Germinal center (tissue), 1 donor: ENCODE measurements at regions not wholly inside any gene's neighbourhood (a gene's known extent, or its start where the extent isn't known, plus 50 kb on each side); places are given as distances from the start of the nearest gene placed in this dataset.
"Not testable (repeated sequence)": the region's sequence is repeated elsewhere in the genome, so short reads cannot be mapped to it uniquely, and the experiment has no call there.

Experiments
- DNase-seq: peaks from one replicate; pipeline ENCODE4 v3.0.0; 2012; ENCODE audit warnings: mixed read lengths, low spot score

- no peak for DNase-seq
Observed at GRCh38 chr12:85425926-85426325, 145.9 kb downstream of the ALX1 start.

DNA sequence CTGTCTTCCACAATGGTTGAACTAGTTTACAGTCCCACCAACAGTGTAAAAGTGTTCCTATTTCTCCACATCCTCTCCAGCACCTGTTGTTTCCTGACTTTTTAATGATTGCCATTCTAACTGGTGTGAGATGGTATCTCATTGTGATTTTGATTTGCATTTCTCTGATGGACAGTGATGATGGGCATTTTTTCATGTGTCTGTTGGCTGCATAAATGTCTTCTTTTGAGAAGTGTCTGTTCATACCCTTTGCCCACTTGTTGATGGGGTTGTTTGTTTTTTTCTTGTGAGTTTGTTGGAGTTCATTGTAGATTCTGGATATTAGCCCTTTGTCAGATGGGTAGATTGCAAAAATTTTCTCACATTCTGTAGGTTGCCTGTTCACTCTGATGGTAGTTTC, 153.1 kb downstream of the ALX1 start:
- DNase-seq: not testable (repeated sequence)

- no peak for DNase-seq
Observed at GRCh38 chr12:85440271-85440670, 160.3 kb downstream of the ALX1 start.

DNA sequence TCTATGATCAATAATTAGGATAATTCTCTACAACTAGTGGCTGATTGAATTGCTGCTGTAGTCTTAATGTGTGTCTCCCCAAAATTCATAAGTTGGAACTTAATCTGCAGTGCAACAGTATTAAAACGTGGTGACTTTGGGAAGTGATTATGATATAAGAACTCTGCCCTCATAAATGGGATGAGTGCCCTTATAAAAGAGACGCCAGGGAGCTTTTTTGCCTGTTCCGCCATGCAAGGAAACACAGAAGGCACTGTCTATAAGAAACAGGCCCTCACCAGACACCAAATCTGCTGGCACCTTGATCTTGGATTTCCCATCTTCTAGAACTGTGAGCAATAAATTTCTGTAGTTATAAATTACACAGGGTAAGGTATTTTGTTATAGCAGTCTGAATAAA, 161.0 kb downstream of the ALX1 start:
- no peak for DNase-seq

- no peak for DNase-seq
Observed at GRCh38 chr12:85441741-85442140, 161.7 kb downstream of the ALX1 start.

DNA sequence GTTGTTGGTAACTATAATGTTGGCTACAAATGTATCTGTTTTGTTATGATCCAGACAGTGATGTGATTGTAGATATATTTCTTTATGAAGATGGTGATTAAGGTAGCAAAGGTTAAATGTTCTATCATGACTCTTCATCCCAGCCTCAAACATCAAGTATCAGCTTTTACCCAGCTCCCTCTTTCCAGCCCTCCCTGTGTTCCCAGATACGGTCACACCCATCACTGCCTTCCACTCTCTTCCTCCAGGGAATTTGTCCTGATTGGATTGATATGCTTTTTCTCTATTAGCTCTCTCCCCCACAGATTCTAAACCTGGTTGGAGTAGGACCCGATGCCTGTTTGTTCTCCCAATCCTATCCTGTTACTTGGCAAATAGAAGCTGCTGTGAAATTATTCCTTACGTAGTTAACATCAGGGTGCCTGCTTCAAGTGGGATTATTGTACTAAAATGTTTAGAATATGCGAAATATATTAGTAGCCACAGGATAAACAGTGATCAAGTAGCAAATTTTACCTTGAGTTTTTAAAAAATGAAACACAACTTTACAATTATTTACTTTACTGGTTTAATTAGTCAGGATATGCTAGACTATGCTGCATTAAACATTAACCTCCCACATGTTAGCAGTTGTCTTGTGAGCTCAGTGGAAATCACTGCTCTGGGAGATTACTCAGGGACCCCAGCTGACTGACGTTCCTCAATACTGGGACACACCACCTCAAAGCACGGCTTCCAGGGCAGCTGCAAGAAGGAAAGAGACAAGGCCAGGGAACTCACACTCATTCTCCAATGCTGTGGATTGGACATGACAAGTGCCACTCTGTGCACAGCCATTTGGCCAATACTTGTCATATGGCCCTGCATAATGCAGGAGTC, 165.3 kb downstream of the ALX1 start:
- no peak for DNase-seq

DNA sequence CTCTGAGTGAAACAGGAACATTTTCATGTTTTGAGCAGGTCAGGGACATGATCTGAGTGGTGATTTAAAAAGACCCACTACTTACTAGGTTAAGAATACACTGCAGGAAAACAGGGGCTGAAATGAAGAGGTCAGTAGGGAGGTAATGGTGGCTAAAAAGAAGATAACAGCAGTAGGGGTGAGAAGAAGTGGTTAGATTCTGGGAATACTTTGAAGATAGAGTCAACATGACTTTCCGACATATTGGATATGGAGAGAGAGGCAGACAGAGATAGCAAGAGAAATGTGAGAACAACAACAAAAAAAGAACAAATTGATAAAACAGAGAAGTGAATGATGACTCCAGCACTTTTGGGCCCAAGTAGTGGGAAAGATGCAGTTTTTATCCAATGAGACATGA, 168.0 kb downstream of the ALX1 start:
- DNase-seq: no peak

- no peak for DNase-seq
Observed at GRCh38 chr12:85448548-85449139, 168.6 kb downstream of the ALX1 start.

- no peak for DNase-seq
Observed at GRCh38 chr12:85457016-85457415, 177.0 kb downstream of the ALX1 start.

DNA sequence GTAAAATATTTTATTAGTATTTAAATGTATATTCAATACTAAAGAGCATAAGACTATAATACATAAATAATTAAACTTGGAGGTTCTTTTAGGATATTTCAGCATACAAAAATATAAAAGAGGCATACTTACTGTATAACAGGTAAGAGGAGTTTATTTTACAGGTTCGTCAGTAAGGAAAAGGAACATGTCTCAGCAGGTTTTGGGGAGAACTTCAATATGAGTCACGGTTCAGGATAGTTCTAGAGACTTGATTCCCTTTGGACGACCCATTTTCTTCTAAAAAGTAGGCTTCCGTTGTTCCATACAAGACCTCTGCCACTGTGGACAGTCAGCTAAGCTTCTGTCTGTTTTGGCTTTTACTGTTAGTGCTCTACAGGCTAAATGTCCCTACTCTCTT, 181.1 kb downstream of the ALX1 start:
- no peak for DNase-seq

DNA sequence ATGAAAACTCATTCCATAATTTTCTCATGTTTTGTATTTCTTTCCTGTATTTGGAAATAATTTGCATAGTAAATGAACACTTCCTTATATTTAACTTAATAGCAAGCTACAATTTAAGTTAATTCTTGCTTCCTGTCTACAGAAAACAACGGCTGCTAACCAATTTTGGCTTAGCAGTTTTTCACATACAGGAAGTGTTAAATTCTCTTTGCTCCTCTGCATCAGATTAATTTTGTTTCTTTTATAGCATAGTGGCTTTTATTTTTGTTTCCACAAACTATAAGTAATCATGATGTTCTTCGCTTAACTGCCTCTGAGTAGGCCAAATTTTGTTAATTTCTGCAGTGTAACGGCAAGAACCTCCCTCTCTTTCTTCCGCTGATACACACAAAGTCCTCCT, 182.9 kb downstream of the ALX1 start:
- no peak for DNase-seq

GRCh38 chr12:85466890-85467289, 186.9 kb downstream of the ALX1 start:
- no peak for DNase-seq

GRCh38 chr12:85468356-85469157, 188.5 kb downstream of the ALX1 start:
- DNase-seq: peak; percentile 11

DNA sequence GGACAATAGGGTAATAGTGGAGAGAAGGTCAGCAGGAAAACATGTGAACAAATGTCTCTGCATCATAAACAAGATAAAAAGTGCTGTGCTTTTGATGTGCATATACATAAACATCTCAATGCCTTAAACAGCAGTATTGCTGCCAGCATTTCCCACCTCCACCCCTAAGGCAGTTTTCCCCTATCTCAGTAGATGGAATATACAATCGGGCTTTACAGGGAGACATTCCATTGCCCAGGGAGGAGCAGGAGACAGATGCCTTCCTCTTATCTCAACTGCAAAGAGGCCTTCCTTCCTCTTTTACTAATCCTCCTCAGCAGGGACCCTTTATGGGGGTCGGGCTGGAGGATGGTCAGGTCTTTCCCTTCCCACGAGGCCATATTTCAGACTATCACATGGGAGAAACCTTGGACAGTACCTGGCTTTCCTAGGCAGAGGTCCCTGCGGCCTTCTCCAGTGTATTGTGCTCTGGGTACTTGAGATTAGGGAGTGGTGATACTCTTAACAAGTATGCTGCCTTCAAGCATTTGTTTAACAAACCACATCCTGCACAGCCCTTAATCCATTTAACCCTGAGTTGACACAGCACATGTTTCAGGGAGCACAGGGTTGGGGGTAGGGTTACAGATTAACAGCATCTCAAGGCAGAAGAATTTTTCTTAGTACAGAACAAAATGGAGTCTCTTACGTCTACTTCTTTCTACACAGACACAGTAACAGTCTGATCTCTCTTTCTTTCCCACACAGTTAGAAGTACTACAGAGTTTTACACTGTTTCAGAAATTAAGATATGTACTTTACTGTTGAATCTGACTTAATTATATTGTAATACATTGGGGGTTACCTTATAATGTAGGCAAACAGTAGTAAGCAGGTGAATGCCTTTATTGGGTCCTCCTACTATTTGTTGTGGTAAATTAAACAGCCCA, 189.4 kb downstream of the ALX1 start:
- DNase-seq: not testable (repeated sequence)

- not testable (repeated sequence) for DNase-seq
Observed at GRCh38 chr12:85475277-85475676, 195.3 kb downstream of the ALX1 start.

DNA sequence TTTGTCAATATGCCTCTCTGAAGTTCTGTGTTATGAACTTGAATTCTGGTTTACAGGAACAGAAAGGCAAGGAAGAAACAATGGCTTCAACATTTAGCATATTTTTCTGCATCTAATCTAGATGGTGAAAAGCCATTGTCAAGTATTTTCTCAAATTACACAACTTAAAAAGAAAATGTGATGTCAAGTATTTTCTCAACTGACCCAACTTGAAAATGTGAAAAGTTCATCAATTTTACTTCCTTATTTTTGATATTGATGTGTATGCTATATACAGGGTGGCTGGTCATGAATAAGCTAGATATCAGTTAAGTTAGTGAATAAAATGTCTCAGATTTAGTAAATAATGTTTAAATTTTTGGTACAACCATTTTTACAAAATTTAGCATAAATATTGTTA, 196.7 kb downstream of the ALX1 start:
- DNase-seq: no peak

DNA sequence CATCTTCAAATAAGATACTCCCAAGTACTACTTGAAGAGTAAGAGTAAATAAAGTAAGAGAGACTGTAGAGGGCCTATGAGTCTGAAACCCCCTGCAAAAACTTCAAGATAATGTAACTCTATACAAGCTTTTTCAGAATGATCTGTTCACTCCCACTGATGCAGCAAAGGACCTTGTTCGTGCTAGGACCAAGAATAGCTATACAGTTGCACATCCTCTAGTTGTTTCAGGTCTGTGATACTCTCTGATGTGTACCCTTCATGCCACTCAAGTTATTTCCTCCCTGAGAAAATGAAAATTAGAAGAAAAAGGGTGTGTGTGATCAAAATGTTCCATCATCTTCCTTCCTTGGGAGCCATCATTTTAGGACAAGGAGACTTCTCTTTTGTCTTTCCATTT, 204.4 kb downstream of the ALX1 start:
- DNase-seq: no peak

DNA sequence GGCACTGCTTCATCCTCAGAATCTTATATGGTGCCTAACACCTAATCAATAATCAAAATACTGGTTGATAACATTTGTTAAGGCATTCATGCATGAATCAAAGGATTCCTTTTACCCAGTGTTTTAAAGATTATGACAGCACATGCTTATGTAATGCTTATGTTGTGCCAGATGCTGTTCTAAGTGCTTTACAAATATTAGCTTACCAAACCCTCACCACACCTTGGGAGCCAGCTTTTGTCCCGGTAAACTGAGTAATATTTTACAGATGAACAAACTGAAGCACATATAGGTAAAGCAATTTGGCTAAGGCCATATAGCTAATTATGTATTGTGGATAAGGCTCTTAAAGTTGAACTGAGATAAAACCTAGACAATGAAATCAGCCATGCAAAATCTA, 209.2 kb downstream of the ALX1 start:
- no peak for DNase-seq

- DNase-seq: no peak
Observed at GRCh38 chr12:85504164-85504563, 224.1 kb downstream of the ALX1 start.

DNA sequence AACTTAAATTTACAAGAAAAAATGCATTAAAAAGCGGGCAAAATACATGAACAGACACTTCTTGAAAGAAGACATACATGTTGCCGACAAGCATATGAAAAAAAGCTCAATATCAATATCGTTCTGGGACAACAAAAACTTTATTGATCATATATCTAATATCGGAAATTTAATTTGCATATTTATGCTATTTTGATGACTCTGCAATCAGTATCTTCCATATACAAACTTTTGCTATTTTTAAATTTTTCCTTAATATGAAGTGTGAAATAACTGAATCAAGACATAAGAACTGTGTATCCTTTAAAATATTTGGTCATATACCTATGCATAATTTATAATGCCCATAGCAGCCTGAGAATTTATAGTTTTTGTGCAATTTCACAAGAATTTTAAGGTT, 224.6 kb downstream of the ALX1 start:
- DNase-seq: no peak

DNA sequence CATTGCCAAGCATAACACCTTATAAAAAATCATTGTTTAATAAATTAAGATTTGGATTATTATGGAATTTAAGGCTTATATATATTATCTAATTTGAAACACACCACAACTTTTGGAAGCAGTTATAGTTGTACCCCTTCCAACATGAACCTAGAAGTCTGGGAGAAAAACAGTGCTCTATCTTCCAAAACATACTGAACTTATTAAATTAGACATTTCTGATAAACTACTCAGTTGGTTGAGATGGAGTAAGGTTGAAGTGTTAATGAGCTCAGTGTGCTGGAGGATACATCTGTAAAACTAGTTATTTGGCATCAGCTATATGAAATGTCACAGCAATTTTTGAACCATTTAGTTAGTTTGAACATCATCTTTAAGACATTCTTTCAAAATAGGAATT, 227.4 kb downstream of the ALX1 start:
- DNase-seq: no peak
